A549 (cell line): ENCODE measurements at regions not wholly inside any gene's neighbourhood (a gene's known extent, or its start where the extent isn't known, plus 50 kb on each side); places are given as distances from the start of the nearest gene placed in this dataset.

Experiments used
- ATAC-seq, 2 experiments: fragments of 200-7000 bp in 1 of 2; fragments of >200 bp in 1 of 2; cut with Nextera tagmentation in 1 of 2; cut with Tn5 transposase in 1 of 2; 3 replicates each; pipeline versions ENCODE4 v1.8.0 to v1.9.1; 2018 to 2020; ENCODE audit warnings: mild to moderate bottlenecking in 1 of 2, moderate library complexity in 1 of 2
- CTCF ChIA-PET: fragments of 300-600 bp; sonication (Branson Sonifier 250); formaldehyde crosslinking; extraction: SDS; loops from one replicate; lab custom pipeline; 2021; ENCODE audit warnings: antibody characterized with exemption, inconsistent platforms; lab: Yijun Ruan, JAX
- POLR2A ChIA-PET: fragments of 350-600 bp; formaldehyde crosslinking; extraction: SDS; loops from one replicate; lab custom pipeline; 2021; ENCODE audit warnings: antibody characterized with exemption, inconsistent platforms; lab: Yijun Ruan, JAX
- DNase-seq, 2 experiments: peaks; one replicate each; pipeline versions ENCODE4 v3.0.0 to v3.0.0-alpha.2; 2011 to 2016; ENCODE audit warnings: low read depth in 1 of 2, low spot score in 1 of 2
- FAIRE-seq: peaks from 2 replicates; lab custom pipeline; 2011; peaks lifted over from hg19 to GRCh38; lab: Jason Lieb, UNC
- H3K27ac ChIP-seq, 2 experiments: fragments of >200 bp; sonication (Bioruptor Twin); formaldehyde crosslinking; 3 replicates each; pipeline ENCODE4 v1.5.1; 2016 to 2017
- H3K4me1 ChIP-seq: fragments of >200 bp; sonication (Bioruptor Twin); formaldehyde crosslinking; 3 replicates; pipeline ENCODE4 v1.6.1; 2016
- H3K4me2 ChIP-seq: fragments of >200 bp; sonication (Bioruptor Twin); formaldehyde crosslinking; 3 replicates; pipeline ENCODE4 v1.6.1; 2016
- H3K4me3 ChIP-seq: fragments of >200 bp; sonication (Bioruptor Twin); formaldehyde crosslinking; 3 replicates; pipeline ENCODE4 v1.5.1; 2016
- H3K9me3 ChIP-seq: fragments of >200 bp; sonication (Bioruptor Twin); formaldehyde crosslinking; 3 replicates; pipeline ENCODE4 v1.6.1; 2016
- ATOH8 ChIP-seq: fragments of 250-450 bp; sonication (Bioruptor Pico); IDR thresholded peaks from 2 replicates; pipeline ENCODE4 v1.5.0; 2020; ENCODE audit warnings: low read depth, mild to moderate bottlenecking, moderate library complexity
- CBX2 ChIP-seq: fragments of 200-600 bp; sonication (generic); IDR thresholded peaks from 2 replicates; pipeline ENCODE4 v1.6.1; 2016; ENCODE audit warnings: low read depth, mild to moderate bottlenecking, borderline replicate concordance
- ELK1 ChIP-seq: fragments of 150-350 bp; IDR thresholded peaks from 2 replicates; pipeline ENCODE4 v1.6.1; 2014; ENCODE audit warnings: low read depth, mild to moderate bottlenecking, low read length
- FOXS1 ChIP-seq: fragments of 250-450 bp; sonication (Bioruptor Pico); IDR thresholded peaks from 2 replicates; pipeline ENCODE4 v1.5.0; 2020; ENCODE audit warnings: mild to moderate bottlenecking, moderate library complexity
- GATA3 ChIP-seq: IDR thresholded peaks from 2 replicates; pipeline ENCODE4 v1.6.1; 2012; ENCODE audit warnings: borderline replicate concordance
- HMGXB4 ChIP-seq: fragments of 250-450 bp; sonication (Bioruptor Pico); IDR thresholded peaks from 2 replicates; pipeline ENCODE4 v1.5.0; 2021; ENCODE audit warnings: mild to moderate bottlenecking, moderate library complexity, borderline replicate concordance
- HOXB5 ChIP-seq: fragments of 250-450 bp; sonication (Bioruptor Pico); IDR thresholded peaks from 2 replicates; pipeline ENCODE4 v1.5.0; 2020; ENCODE audit warnings: mild to moderate bottlenecking, moderate library complexity
- JUN ChIP-seq, 2 experiments: fragments of >200 bp; sonication (Bioruptor Twin); formaldehyde crosslinking; IDR thresholded peaks; 2 replicates in 1 of 2; 3 replicates in 1 of 2; pipeline ENCODE4 v1.6.1; 2016 to 2017
- MAFK ChIP-seq: fragments of 450-650 bp; IDR thresholded peaks from 2 replicates; pipeline ENCODE4 v1.6.1; 2014; ENCODE audit not compliant: partially characterized antibody
- NFE2L2 ChIP-seq: fragments of 150-350 bp; conservative IDR thresholded peaks from 2 replicates; pipeline ENCODE4 v1.6.1; 2014; ENCODE audit warnings: low read length
- PBX3 ChIP-seq: IDR thresholded peaks from 2 replicates; pipeline ENCODE4 v1.6.1; 2012
- PHF8 ChIP-seq: fragments of 200-600 bp; sonication (generic); IDR thresholded peaks from 2 replicates; pipeline ENCODE4 v1.6.1; 2016; ENCODE audit warnings: low read depth, mild to moderate bottlenecking, antibody characterized with exemption, moderate library complexity, borderline replicate concordance
- POLR2AphosphoS2 ChIP-seq: conservative IDR thresholded peaks from 2 replicates; pipeline ENCODE4 v1.6.1; 2012; ENCODE audit warnings: low read length, improper control_type of control experiment, inconsistent platforms
- RARB ChIP-seq: fragments of 250-450 bp; sonication (Bioruptor Pico); IDR thresholded peaks from 2 replicates; pipeline ENCODE4 v1.8.0; 2021; ENCODE audit warnings: mild to moderate bottlenecking, moderate library complexity
- REST ChIP-seq: fragments of 200-600 bp; sonication (generic); IDR thresholded peaks from 2 replicates; pipeline ENCODE4 v1.6.1; 2016; ENCODE audit warnings: antibody characterized with exemption, mild to moderate bottlenecking, moderate library complexity
- SREBF2 ChIP-seq: fragments of 450-650 bp; IDR thresholded peaks from 2 replicates; pipeline ENCODE4 v1.6.1; 2014; ENCODE audit warnings: mild to moderate bottlenecking, moderate library complexity
- TFCP2L1 ChIP-seq: fragments of 250-450 bp; sonication (Bioruptor Pico); IDR thresholded peaks from 2 replicates; pipeline ENCODE4 v1.5.0; 2021; ENCODE audit warnings: mild to moderate bottlenecking
- WGBS: methylation state at CpG from one replicate; pipeline ENCODE4 v1.1.6; 2017; ENCODE audit errors: missing lambda C conversion rate; 5-methylcytosine and 5-hydroxymethylcytosine counted together

GRCh38 chr6:108751282-108751681 lies 96.9 kb upstream of the ARMC2 start:
- FAIRE-seq (no peak), DNase-seq (no peak), ATAC-seq (no peak)
- POLR2A ChIA-PET = no interaction called here
- WGBS = 82% methylated on average over 5 of the region's 5 CpGs
- H3K4me1 ChIP-seq = no peaks in the 10 kb centered on the region
- H3K4me2 ChIP-seq = no peak overlapping the region
- TF ChIP-seq RARB (CRISPR knock-in tag) (no peak), CBX2 (no peak), REST (no peak), PBX3 (no peak), HMGXB4 (no peak), ELK1 (no peak), NFE2L2 (no peak), HOXB5 (CRISPR knock-in tag) (no peak), PHF8 (no peak), JUN (IDR thresholded peaks at IDR 0.05) (no peak), TFCP2L1 (no peak), GATA3 (no peak), ATOH8 (no peak)
- CTCF ChIA-PET = no interaction called here
- no peak overlapping the region for H3K27ac ChIP-seq
- H3K9me3 ChIP-seq = no peaks in the 10 kb centered on the region
- H3K4me3 ChIP-seq = no peak overlapping the region

GRCh38 chr6:108751851-108752732 lies 96.1 kb upstream of the ARMC2 start:
- ChIA-PET CTCF (interaction anchor here (1.7 kb wide), 1 partner anchor 28 kb away, joined by 4 read pairs; no protein-coding TSS in a partner anchor), POLR2A (no interaction called here)
- WGBS = 58% methylated on average over 5 of the region's 5 CpGs

More at GRCh38 chr6:108751851-108752732, 96.1 kb upstream of the ARMC2 start:
- FAIRE-seq (no peak), DNase-seq (no peak), ATAC-seq (no peak)
- no peaks in the 10 kb centered on the region for H3K4me1 ChIP-seq
- TF ChIP-seq FOXS1 (no peak), HMGXB4 (no peak), MAFK (no peak), TFCP2L1 (no peak), POLR2AphosphoS2 (no peak), SREBF2 (no peak)
- H3K4me3 ChIP-seq = no peak overlapping the region
- no peak overlapping the region for H3K27ac ChIP-seq
- H3K4me2 ChIP-seq = no peak overlapping the region
- H3K9me3 ChIP-seq = no peaks in the 10 kb centered on the region
